HTR-8/SVneo (cell line): ENCODE measurements at regions not wholly inside any gene's neighbourhood (a gene's known extent, or its start where the extent isn't known, plus 50 kb on each side); places are given as distances from the start of the nearest gene placed in this dataset.

ENCODE experiments used
- DNase-seq: peaks from one replicate; pipeline ENCODE4 v3.0.0; 2011; ENCODE audit warnings: low spot score, mixed read lengths; ENCODE audit not compliant: insufficient read length
- FAIRE-seq: peaks from 2 replicates; lab custom pipeline; 2011; peaks lifted over from hg19 to GRCh38; lab: Jason Lieb, UNC

- no peak for DNase-seq
- no peak for FAIRE-seq
These were observed 58.6 kb upstream of the NYAP2 start for GRCh38 chr2:225340923-225341322.

- FAIRE-seq (no peak), DNase-seq (peak; percentile 12)
These were observed 62.3 kb upstream of the NYAP2 start for GRCh38 chr2:225337183-225337582.

- FAIRE-seq (no peak), DNase-seq (no peak)
These were observed 65.0 kb upstream of the NYAP2 start for GRCh38 chr2:225334514-225334913.

GRCh38 chr2:225328192-225328591, 71.3 kb upstream of the NYAP2 start:
- peak; percentile 6 for DNase-seq

GRCh38 chr2:225326969-225327368, 72.5 kb upstream of the NYAP2 start:
- FAIRE-seq: no peak
- no peak for DNase-seq

More at GRCh38 chr2:225328192-225328591, 71.3 kb upstream of the NYAP2 start:
- FAIRE-seq: no peak

GRCh38 chr2:225319872-225320271, 79.6 kb upstream of the NYAP2 start:
- no peak for FAIRE-seq
- DNase-seq: no peak

- DNase-seq (no peak), FAIRE-seq (no peak)
These were observed 81.1 kb upstream of the NYAP2 start for GRCh38 chr2:225318440-225318839.

- DNase-seq (no peak), FAIRE-seq (no peak)
These were observed 82.3 kb upstream of the NYAP2 start for GRCh38 chr2:225317186-225317585.

- DNase-seq (no peak), FAIRE-seq (no peak)
These were observed 88.8 kb upstream of the NYAP2 start for GRCh38 chr2:225310745-225311144.

- DNase-seq: no peak
- FAIRE-seq: no peak
These were observed 90.0 kb upstream of the NYAP2 start for GRCh38 chr2:225309516-225309915.

GRCh38 chr2:225296951-225297350, 102.6 kb upstream of the NYAP2 start:
- DNase-seq: no peak
- FAIRE-seq: no peak

- FAIRE-seq (no peak), DNase-seq (no peak)
These were observed 104.4 kb upstream of the NYAP2 start for GRCh38 chr2:225295102-225295501.

GRCh38 chr2:225293638-225294037, 105.9 kb upstream of the NYAP2 start:
- DNase-seq: no peak
- FAIRE-seq: no peak

- DNase-seq: no peak
These were observed 108.6 kb upstream of the NYAP2 start for GRCh38 chr2:225290757-225291400.

GRCh38 chr2:225289659-225290058, 109.9 kb upstream of the NYAP2 start:
- DNase-seq: no peak
- FAIRE-seq: no peak

More at GRCh38 chr2:225290757-225291400, 108.6 kb upstream of the NYAP2 start:
- FAIRE-seq: no peak

- DNase-seq: no peak
- FAIRE-seq: no peak
These were observed 110.5 kb upstream of the NYAP2 start for GRCh38 chr2:225288986-225289385.

GRCh38 chr2:225282858-225283710, 116.4 kb upstream of the NYAP2 start:
- DNase-seq: peak; percentile 28
- no peak for FAIRE-seq

GRCh38 chr2:225276207-225276606, 123.3 kb upstream of the NYAP2 start:
- DNase-seq: no peak
- FAIRE-seq: no peak

GRCh38 chr2:225275443-225275842, 124.1 kb upstream of the NYAP2 start:
- FAIRE-seq: no peak

GRCh38 chr2:225274751-225275150, 124.8 kb upstream of the NYAP2 start:
- DNase-seq (no peak), FAIRE-seq (no peak)

More at GRCh38 chr2:225275443-225275842, 124.1 kb upstream of the NYAP2 start:
- no peak for DNase-seq

- FAIRE-seq: no peak
- DNase-seq: no peak
These were observed 127.3 kb upstream of the NYAP2 start for GRCh38 chr2:225272173-225272572.
